ENCODE measurements at regions not wholly inside any gene's neighbourhood (a gene's known extent, or its start where the extent isn't known, plus 50 kb on each side); places are given as distances from the start of the nearest gene placed in this dataset.

DNA sequence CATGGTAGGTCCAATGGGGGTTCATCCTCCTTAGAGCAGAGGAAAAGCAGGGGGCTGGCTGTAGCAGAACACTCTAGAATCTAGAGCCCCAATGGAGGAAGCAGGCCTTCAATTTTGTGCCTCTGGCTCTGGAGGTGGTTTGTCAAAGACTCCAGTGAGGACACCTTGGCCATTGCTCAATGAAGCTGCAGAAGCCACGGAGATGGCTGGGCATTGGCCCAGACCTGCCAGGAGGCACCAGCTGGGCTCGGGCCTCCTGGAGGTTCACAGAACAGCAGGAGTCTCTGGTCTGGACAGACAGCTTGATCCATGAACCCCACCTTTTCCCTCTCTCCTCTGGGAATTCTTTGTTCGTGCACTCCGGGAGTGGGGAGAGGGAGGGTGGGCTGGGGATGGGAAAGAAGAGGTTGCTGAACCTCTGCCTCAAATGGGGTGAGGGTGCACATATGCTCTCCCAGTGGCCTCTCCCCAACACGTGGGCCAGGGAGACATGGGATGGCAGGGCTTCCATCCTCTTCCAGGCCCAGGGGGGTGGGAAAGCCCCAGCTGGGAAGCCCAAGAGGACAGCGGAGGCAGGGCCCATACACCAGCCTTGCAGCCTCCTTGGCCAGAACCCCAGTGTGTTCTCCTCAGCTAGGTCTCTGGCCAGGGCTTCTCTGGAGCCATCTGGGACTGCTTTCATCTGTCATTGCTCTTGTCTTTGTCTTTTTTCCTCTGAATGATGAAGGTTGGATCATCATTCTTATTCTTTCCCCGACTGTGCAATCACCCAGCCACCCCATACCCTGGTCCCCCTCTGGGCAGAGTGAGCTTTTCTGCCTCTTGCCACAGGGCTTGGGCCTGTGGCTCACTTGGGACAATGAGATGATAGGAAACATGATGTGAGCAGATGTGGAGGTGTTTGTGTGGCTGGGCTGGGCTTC lies 1019.4 kb downstream of the BRD1 start:
- DNase-seq: no peak

DNA sequence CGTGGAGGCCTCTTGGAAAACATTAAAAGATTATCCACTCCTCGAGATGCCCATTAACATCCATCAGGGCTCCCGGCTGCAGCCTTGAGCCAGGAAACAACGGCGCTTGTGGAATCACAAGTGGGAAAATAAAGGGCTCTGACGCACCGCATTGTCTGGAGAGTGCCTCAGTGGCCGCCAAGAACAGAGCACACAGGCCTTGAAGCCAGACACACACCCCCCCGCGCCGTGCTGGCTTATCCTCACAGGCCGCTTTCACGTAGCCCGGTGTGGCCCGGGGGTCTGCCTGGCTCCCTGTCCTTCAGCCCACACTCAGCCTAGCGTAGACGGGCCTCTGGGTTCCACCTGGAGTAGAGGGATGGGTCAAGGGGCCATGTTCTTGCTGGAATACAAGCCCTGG lies 1020.5 kb downstream of the BRD1 start:
- DNase-seq: no peak

DNA sequence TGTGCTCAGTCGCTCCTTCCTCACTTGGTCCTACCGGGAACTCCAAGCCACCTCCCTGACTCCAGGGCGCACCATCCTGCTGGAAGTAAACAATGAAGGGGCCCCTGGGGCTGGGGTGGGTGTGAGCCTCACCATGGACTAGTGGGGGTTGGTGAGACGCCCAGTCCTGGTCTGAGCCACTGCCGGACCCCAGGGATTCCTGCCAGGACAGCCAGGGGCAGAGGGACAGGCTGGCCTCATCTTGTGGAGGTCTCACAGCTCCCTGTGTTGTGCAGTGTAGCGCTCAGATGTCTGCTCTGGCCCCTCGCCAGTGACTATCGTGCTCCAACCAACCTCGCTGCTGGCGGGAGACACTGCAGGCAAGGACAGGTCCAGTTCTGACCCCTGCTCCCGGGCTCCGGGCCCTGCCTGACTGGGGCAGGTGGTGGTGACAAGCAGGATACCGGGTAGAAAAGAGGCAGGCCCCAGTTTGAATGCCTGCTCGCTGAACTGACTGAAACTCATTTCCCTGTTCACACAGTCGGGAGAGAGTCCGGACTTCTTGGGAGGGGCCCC lies 1021.4 kb downstream of the BRD1 start:
- no peak for DNase-seq

DNA sequence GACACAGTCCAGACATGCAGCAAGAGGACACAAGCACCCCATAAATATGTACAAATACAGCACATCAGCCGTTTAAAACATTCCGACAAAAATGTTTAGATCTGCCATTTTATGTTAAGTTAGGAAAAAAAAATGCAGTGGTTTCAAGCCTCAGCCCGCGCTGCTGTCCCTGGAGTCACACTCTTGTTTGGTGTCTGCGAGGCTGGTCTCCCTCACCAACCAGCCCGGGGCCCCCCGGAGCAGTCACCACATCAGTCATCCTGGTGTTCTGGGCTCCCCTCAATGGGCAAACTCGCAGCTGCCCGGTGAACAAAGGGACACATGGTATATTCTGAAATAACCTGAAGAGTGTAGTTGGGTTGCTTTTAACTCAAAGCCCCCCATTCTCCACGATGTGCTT lies 1022.2 kb downstream of the BRD1 start:
- no peak for DNase-seq

DNA sequence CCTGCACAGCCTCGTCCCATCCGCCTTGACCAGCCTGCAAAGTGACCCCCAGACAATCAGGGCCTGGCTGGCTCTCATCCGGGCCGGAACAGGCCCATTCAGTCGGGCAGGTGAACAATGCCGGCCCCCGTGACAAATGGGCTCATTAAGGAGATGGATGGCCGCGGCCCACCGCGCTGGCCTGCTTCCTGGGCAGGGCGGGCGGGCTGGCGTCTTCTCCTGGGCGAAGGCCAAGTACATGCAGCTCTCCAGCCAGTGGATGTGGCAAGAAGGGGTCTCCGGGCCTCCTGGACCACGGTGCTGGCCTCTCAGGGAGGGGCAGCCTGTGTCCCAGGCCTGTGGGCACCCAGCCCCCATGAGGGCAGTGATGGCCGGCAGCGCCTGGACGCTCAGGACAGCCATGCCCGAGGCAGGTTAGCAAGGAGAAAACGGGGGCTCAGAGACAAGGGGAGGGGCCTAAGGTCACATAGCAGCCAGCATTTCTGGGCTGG lies 1022.8 kb downstream of the BRD1 start:
- DNase-seq: no peak

DNA sequence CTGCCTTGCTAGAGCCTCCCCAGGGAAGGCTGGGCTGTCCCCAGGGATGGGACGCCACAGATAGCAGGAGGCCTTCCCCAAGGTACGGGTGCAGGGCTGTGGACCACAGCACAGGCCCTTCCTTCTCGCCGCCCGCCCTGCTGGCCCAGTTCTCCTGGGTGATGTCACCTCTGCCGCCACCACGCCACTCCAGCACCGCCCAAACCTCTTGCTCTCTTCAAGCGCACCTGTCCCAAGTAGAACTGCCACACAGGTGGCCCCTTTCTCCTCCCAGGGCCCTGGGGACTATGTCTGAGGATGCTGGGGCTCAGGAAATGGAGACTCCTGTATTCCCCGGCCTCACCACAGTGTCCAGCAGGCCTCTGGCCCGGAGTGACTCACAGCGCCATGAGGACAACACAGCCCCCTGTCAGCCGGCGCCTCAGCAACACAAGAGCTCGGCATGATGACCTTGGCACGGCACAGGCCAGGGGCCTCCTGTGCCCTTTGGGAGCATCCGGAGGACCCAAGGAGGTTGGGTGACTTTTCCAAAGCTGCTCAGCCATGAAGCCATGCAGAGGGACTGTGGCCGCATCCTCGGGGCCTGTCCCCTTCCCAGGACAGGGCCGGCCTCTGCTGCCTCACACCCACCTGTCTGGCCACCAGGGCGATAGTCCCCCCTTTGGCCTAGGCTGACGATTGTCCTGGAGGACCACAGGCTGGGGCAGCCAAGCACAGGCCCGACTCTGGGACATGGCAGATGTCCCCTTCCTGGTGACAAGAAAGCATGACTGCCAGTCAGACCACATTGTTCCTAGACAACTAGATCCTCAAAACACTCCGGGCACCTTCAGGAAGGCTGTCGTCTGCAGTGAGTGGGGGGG lies 1023.5 kb downstream of the BRD1 start:
- DNase-seq: no peak

DNA sequence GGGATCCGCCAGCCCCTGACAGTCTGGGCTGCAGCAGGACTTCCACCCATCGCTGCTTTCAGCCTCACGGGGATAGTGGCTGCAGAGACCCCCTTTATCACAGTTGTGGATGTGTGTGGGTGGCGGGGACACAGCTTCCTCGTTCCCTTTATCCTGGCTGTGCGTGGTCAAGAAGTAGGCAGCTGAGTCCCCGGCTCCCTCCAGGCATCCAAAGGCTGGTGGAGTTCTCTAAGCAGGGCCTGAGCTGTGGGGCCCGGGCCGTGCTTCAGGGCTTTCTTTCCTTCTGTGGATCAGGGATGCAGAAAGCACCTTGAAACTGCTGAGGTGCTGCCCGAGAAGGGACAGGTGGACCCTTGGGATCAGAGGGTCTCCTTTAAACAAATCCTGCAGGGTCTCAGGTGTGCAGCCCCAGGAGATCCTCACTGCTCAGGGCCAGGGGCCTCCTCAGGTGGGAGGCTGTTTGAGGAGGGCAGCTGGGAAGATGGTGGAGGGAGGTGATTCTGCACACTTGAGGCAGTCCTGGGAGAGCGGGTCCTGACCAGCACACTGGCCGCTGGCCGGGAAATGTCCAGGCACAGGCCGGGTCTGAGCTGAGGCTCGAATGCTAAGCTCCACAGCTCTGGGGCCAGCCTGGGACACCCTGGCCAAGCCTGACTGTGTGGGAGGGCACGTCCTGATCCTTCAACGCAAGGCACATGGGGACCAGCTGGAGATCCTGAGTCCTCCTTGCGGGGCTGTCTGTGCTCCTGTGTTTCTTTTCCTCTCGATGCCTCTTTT lies 1024.3 kb downstream of the BRD1 start:
- DNase-seq: no peak

DNA sequence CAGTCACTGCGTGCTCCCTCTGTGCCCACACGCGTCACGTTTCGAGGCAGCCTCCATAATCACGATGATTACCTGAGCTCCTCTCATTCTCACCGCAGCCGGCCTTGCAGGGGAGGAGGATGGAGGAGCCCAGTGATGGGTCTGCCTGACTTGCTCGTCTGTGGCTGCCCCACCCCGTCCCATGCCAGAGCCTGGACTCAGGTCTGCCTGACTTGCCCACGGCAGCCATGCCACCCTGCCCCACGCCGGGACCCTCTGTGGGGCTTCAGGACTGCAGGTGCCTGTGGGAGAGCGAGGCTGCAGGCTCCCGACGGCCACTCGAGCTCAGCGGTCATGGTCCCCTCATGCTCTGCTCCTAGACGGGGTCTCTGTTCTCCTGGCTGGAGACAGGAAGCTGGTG lies 1025.1 kb downstream of the BRD1 start:
- no peak for DNase-seq

DNA sequence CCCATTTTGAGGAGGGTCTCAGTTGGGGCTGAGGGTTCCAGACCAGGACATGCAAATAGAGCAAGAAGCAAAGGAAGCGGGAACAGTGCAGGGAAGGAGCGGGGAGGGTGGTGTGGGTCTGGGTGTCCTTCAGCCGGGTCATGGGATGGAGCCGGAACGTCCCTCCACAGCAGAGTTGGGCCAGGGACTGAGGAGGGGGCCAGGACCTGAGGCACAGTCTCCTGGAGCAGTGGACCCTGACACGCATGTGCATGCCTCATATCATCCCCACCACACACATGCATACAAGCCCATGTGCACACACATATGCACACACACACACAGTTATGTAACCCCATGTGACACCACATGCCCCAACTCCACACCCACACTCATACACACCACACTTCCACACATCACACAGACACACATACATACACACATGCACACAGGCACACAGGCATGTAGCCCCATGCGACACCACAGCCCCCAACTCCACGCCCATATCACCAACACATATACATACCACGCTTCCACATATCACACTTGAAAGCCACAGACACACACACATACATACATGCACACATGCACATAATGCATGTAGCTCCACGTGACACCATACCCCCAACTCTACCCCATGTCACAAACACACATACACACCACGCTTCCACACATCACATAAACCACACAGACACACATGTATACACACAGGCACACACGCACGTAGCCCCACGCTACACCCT lies 1026.6 kb downstream of the BRD1 start:
- no peak for DNase-seq

DNA sequence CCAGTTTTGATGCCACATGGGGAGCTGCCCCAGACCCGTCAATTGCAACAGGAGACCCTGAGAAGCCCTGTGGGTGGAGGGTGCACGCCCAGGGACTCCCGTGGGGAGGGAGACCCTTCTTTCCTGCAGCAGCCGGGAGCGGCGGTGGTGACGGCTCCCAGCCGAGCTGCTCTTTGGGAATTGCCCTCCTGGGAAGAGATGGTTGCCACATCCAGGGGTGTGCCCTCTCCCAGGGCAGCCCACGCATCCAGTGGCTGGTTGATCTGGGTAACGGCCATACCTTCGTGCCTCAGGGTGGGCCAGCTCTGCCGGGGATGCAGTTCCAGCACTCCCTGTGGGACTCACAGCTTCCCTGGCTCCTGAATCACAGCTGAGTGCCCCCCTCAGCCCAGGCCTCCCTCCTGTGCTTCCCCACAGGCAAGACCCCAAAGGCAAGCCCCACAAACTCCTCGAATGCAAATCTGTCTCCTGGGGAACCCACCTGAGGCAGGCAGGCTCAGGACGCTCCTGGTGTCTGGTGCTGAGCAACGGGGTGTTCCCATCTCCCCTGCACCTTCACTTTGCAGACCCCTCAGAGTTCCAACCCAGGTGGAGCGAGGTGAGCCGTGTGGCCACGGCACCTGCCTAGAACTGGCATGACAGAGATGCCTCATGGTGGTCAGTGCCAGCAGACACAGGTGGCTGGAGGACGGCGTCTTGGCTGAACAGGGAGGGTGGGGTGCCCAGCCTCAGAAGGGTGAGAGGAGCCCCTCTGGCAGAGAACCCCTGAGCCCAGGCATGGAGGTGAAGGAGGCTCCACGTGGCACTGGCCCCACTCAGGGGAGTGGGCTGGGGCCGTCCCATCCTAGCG lies 1027.4 kb downstream of the BRD1 start:
- no peak for DNase-seq

DNA sequence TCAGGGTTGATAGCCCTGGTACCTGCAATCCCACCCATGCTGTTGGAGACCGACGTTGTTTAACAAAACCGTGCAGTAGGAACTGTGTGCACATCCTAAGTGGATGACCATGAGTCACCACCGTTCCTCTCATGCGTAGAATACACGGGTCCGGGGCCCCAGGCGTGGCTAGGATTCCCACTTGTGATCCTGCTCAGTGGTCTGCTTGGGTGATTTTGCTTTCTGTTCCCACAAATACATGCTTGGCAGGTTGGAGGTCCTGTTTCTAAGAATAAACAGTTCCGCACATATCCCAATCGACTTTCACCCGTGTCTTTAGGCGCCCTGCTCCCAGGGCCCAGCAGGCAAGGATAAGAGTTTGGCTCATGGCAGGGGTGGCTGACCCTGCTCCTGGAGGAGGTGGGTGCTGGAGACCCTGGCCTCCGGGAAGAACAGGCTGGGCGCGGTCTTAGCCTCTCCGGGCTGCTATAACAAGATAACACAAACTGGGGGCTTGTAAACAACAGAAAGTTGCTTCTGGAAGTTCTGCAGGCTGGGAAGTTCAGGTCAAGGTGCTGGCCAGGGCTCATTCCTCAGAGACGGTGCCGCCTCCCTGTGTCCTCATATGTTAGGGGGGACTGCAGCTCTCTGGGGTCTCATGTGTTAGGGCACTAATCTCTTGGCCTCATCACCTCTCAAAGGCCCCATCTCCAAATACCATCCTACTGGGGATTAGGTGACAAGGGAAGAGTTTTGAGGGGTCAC lies 1028.3 kb downstream of the BRD1 start:
- DNase-seq: no peak

DNA sequence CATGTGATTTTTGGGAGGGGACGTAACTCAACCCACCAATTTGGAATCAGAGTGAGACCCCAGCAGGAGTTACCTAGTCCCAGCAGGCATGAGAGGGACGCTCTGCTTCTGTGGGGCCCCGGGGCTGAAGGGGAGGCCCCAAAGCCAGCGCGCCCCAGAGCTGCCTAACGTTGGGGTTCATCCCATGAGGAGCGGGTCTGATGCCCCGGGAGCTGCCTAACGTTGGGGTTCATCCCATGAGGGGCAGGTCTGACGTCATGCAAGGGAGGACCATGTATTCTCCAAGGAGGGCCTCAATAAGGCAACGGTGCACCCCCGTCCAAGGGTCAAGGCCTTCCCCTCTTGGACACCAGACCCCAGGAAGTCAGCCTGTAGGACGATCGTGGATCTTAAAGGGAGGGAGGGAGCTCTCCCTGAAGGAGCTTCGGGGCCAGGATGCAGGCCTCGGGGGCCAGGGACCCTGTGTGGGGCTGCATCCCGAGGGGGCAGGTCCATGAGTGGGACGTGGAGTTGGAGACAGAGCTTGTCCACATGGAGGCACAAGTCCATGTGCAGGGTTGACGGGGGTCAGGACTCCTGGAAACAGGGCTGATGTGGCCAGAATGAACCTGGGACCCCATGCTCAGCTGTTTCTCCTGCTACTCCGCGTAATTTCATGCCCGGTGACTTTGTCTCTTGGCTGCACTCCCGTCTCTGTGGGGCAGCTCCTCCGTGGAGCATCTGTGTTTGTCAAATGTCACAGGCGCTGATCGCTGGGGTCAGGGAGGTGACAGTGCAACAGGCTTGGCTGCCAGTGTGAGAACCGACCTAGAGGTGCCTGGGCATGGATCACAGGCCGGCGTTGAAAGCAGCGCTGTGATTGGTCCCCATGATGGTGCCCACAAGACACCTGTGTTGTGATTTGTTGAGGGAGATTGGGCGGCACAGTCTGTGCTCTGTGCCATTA lies 1029.1 kb downstream of the BRD1 start:
- DNase-seq: no peak

DNA sequence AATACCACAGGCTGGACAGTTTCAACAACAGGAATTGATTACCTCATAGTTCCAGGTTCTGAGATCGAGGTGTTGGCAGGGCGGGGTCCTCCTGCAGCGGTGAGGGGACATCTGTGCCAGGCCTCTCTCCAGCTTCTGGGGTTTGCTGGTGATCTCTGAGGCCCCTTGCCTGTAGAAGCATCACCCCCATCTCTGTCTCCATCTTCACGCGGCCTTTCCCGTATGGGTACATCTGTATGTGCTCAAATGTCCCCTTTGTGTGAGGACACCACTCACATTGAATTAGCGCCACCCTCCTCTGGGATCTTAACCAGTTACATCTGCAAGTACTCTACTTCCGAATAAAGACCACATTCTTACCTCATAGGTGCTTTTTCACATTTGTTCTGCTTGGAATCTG lies 1029.9 kb downstream of the BRD1 start:
- DNase-seq: no peak

DNA sequence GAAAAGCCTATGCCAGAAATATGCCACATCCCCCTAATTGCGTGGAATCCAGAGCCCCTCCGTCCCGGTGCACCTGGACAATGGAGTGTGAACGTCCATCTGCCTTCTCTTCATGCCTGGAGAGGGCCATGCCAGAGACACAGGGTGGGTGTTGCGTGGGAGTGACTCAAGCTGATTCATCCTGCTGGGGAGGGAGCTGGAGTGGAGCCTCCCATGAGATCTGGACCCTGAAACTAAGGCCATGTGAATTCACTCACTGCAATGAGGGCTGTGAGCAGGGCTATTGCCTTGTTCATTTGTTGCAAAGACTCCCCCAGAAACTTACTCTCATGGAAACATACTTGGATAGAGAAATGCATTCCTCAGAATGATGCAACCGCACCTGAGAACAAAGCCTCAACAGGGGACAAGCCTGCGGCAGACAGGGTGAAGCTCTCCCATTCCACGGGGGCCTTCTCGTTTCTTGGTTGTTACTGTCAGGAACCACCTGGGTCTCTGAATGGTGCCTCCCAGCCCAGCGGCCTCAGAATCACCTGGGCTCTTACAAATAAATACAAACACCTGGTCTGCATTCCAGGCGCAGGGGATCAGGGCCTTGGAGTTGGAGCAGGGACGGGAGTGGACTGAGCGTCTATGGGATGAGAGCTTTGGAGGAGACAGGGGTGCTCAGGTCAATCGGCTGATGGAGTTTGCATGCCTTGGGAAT lies 1031.2 kb downstream of the BRD1 start:
- no peak for DNase-seq

DNA sequence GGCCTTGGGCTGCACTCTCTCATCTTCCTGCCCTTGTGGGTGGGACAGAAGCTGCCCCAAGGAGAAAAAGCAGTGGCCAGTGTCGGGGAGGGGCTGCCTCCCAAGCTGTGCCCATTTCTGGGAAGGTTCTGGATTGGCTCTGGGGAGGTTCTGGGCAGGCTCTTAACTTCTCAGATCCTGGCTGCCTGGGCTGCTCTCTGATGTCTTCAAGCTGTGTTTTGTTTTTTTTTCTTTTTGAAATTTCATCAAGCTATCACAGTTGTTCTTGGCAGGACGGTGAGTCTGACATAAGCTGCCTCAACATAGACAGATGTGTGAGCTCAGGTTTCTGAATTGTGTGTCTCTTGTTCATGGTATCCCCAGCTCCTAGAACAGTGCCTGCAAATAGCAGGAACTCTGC lies 1032.0 kb downstream of the BRD1 start:
- peak; percentile 35 for DNase-seq

DNA sequence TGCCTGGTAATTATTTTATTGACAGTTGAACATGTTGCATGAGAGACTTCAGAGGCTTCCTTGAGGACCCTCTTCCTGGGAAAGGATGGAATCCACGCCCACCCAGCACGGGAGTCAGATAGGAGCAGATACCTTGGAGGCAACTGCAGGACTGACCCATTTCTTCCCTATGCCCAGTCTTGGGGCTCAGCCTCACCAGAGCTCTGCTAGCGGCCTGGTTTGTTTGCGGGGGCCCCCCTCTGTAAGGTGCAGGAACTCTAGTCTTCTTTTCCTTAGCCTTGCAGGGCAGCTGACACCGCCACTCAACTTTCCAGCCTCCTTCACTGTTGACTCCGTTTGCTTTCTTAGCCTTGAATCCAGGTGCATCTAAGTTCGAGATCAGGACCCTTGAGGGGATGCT lies 1032.8 kb downstream of the BRD1 start:
- no peak for DNase-seq

DNA sequence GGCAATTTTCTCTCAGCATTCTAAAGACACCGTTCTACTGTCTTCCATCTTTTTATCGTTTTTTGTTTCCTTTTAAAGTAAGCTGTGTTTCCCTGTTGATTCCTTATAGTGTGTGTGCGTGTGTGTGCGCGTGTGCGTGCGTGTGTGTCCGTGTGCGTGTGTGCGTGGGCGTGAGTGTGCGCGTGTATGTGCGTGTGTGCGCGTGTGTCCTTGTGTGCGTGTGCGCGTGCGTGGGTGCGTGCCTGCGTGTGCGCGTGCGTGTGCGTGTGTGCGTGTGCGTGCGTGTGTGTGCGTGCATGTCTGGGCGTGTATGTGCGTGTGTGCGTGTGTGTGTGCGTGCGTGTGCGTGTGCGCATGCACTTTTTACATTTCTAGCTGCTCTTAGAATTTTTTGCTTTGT lies 1033.7 kb downstream of the BRD1 start:
- DNase-seq: no peak

DNA sequence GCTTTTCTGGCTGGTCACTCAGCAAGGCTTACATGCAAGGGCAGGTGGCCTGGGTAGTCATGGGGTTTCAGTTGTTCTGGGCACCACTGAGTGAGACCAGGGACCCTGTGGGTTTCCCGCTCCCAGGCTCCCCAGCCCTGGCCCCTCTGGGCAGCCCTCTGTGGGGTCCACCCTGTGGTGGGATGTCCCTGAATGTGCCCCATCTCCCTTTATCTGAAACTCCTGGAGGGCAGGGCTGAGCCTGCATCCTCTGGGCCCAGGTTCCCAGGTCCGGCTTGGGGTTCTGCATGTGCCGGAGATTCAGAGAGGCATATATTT lies 1041.0 kb downstream of the BRD1 start:
- DNase-seq: no peak

Measured in femur (tissue), 1 donor.